GM23248 (cell line): ENCODE measurements at regions not wholly inside any gene's neighbourhood (a gene's known extent, or its start where the extent isn't known, plus 50 kb on each side); places are given as distances from the start of the nearest gene placed in this dataset.

Experiments used
- EZH2 ChIP-seq: fragments of 200-600 bp; sonication (generic); IDR thresholded peaks from 2 replicates; pipeline ENCODE4 v1.6.1; 2018; ENCODE audit warnings: antibody characterized with exemption, mild to moderate bottlenecking; ENCODE audit not compliant: insufficient read depth, poor library complexity, severe bottlenecking
- EZH2phosphoT487 ChIP-seq: fragments of 200-600 bp; sonication (generic); IDR thresholded peaks from 2 replicates; pipeline ENCODE4 v1.6.1; 2018; ENCODE audit warnings: antibody characterized with exemption, moderate library complexity, mild to moderate bottlenecking, low read depth; ENCODE audit not compliant: insufficient read depth

- no peak for TF ChIP-seq EZH2
- TF ChIP-seq EZH2phosphoT487 = no peak
Observed at GRCh38 chr20:60352017-60352416, 393.8 kb downstream of the CDH26 start.
